ENCODE measurements at regions not wholly inside any gene's neighbourhood (a gene's known extent, or its start where the extent isn't known, plus 50 kb on each side); places are given as distances from the start of the nearest gene placed in this dataset.

DNA sequence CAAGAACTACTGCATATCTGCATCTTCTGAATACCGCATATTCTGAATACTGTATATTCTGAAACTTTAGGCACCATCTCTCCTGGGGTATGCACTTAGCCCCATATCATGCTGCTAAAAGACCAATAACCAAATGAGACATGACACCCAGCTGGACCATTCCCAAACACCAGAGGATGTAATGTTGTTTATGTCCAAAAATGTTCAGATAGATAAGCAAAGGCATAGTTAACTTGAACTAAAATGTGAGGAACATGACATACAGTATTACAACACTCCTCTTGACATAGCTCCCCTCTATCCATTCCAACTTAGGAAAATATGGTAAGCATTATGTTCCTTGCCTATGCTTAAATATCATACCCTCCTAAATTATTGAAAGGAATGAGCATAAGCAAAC lies 127.3 kb downstream of the TENT5A start:
- Histone ChIP-seq H3K4me3 (no peak overlapping the region), H3K79me2 (no peaks in the 10 kb centered on the region), H3K4me1 (ENCODE audit: insufficient read depth) (no peaks in the 10 kb centered on the region), H3K36me3 (replicated peaks; ENCODE audit: insufficient read depth, low read depth) (no peaks in the 10 kb centered on the region), H3K27me3 (no peaks in the 10 kb centered on the region), H3K27ac (no peak overlapping the region), H2AFZ (no peak overlapping the region), H3K4me2 (no peak overlapping the region), H3K9me3 (ENCODE audit: low read depth) (peaks cover 7% of the 10 kb centered on the region), H3K9me2 (replicated peaks; ENCODE audit: insufficient read depth) (no peaks in the 10 kb centered on the region), H4K20me1 (ENCODE audit: insufficient read depth, poor library complexity, severe bottlenecking) (no peaks in the 10 kb centered on the region)
- DNase-seq (ENCODE audit: low spot score) = no peak
- no peak for TF ChIP-seq EZH2phosphoT487 (IDR thresholded peaks at IDR 0.05; ENCODE audit: low read depth, severe bottlenecking, unreplicated experiment)
- TF ChIP-seq EZH2 (IDR thresholded peaks at IDR 0.05; ENCODE audit: borderline replicate concordance) = no peak
- TF ChIP-seq, protein P1, sequence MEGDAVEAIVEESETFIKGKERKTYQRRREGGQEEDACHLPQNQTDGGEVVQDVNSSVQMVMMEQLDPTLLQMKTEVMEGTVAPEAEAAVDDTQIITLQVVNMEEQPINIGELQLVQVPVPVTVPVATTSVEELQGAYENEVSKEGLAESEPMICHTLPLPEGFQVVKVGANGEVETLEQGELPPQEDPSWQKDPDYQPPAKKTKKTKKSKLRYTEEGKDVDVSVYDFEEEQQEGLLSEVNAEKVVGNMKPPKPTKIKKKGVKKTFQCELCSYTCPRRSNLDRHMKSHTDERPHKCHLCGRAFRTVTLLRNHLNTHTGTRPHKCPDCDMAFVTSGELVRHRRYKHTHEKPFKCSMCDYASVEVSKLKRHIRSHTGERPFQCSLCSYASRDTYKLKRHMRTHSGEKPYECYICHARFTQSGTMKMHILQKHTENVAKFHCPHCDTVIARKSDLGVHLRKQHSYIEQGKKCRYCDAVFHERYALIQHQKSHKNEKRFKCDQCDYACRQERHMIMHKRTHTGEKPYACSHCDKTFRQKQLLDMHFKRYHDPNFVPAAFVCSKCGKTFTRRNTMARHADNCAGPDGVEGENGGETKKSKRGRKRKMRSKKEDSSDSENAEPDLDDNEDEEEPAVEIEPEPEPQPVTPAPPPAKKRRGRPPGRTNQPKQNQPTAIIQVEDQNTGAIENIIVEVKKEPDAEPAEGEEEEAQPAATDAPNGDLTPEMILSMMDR (IDR thresholded peaks at IDR 0.05; ENCODE audit: poor library complexity) = no peak
- 100% methylated on average over 1 of the region's 1 CpG for WGBS (ENCODE audit: low lambda C conversion rate, missing lambda C conversion rate)

DNA sequence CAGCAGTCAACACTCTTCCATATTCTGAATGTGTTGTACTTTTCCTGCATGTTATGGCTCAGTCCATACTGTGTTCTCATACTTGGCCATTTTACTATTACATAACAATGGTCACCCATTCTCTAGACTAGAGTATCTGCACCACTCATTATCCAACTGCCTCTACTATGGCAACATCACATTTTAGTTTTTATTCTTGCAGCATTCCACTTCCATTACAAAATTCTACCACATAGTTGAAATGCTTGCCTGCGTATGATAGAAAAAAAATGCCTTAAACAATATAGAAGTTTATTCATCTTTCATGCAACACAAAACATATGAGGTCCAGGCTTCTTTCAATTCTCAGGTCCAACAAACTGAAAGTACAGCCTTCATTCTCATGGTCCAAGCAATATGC lies 128.0 kb downstream of the TENT5A start:
- Histone ChIP-seq H3K4me1 (ENCODE audit: insufficient read depth) (no peaks in the 10 kb centered on the region), H3K9me3 (ENCODE audit: low read depth) (peaks cover 7% of the 10 kb centered on the region), H3K27me3 (no peaks in the 10 kb centered on the region), H3K27ac (no peak overlapping the region), H2AFZ (no peak overlapping the region), H3K4me3 (no peak overlapping the region), H3K4me2 (no peak overlapping the region), H3K79me2 (no peaks in the 10 kb centered on the region), H4K20me1 (ENCODE audit: insufficient read depth, poor library complexity, severe bottlenecking) (no peaks in the 10 kb centered on the region), H3K9me2 (replicated peaks; ENCODE audit: insufficient read depth) (no peaks in the 10 kb centered on the region), H3K36me3 (replicated peaks; ENCODE audit: insufficient read depth, low read depth) (no peaks in the 10 kb centered on the region)
- TF ChIP-seq, protein P1 (IDR thresholded peaks at IDR 0.05; ENCODE audit: poor library complexity) = no peak
- no peak for TF ChIP-seq EZH2phosphoT487 (IDR thresholded peaks at IDR 0.05; ENCODE audit: low read depth, severe bottlenecking, unreplicated experiment)
- TF ChIP-seq EZH2 (IDR thresholded peaks at IDR 0.05; ENCODE audit: borderline replicate concordance) = no peak
- DNase-seq (ENCODE audit: low spot score) = no peak
- 100% methylated on average over 1 of the region's 1 CpG for WGBS (ENCODE audit: low lambda C conversion rate, missing lambda C conversion rate)

DNA sequence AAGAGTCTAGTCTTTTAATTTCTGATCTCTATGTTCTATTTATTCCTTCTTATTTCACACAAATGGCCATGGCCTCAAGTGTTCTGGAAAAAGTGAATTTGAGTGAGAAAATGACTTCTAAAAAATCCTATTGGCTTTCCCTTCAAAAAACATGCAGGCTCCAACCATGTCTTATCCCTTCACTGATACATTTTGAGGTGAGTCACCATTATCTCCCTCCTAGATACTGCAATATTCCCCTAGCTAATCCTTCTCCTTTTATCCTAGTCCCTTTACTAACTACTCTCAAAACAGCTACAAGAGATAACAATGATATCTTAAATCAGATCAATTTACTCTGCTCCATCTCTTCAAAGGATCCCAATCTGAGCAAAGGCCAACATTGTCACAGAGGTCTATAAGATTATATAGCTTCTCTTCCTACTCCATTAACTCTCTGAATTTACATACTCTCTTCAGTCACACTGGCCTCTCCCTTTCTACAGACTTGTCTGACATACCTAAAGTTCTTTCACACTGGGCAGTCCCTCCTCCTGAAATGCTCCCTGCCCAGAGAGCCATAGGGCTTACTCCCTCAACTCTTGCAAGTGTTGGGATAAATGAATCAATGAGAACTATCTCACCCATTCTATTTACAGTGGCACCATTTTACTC lies 129.2 kb downstream of the TENT5A start:
- H3K36me3 ChIP-seq (replicated peaks; ENCODE audit: insufficient read depth, low read depth) = no peaks in the 10 kb centered on the region
- H3K4me1 ChIP-seq (ENCODE audit: insufficient read depth) = no peaks in the 10 kb centered on the region
- no peaks in the 10 kb centered on the region for H3K9me2 ChIP-seq (replicated peaks; ENCODE audit: insufficient read depth)
- TF ChIP-seq EZH2phosphoT487 (IDR thresholded peaks at IDR 0.05; ENCODE audit: low read depth, severe bottlenecking, unreplicated experiment) (no peak), EZH2 (IDR thresholded peaks at IDR 0.05; ENCODE audit: borderline replicate concordance) (no peak)
- TF ChIP-seq, protein P1 (IDR thresholded peaks at IDR 0.05; ENCODE audit: poor library complexity) = no peak
- no peaks in the 10 kb centered on the region for H3K79me2 ChIP-seq
- H3K9me3 ChIP-seq (ENCODE audit: low read depth) = no peaks in the 10 kb centered on the region
- no peak overlapping the region for H3K4me3 ChIP-seq
- no peak overlapping the region for H3K4me2 ChIP-seq
- peak overlapping the region; percentile 47 for H3K27ac ChIP-seq
- DNase-seq (ENCODE audit: low spot score) = no peak
- H4K20me1 ChIP-seq (ENCODE audit: insufficient read depth, poor library complexity, severe bottlenecking) = no peaks in the 10 kb centered on the region
- no peaks in the 10 kb centered on the region for H3K27me3 ChIP-seq
- H2AFZ ChIP-seq = no peak overlapping the region

Measured in hepatocyte (in vitro differentiated cells).